ENCODE measurements at regions not wholly inside any gene's neighbourhood (a gene's known extent, or its start where the extent isn't known, plus 50 kb on each side); places are given as distances from the start of the nearest gene placed in this dataset.

GRCh38 chr12:107986183-107986582 lies 142.9 kb upstream of the WSCD2 start:
- no peak for TF ChIP-seq YY1 (IDR thresholded peaks at IDR 0.05; ENCODE audit: insufficient read depth, insufficient read length)
- TF ChIP-seq SUZ12 (IDR thresholded peaks at IDR 0.05; ENCODE audit: extremely low read depth, insufficient read depth, insufficient read length) = no peak

All from NT2/D1 (cell line).